ENCODE measurements at regions not wholly inside any gene's neighbourhood (a gene's known extent, or its start where the extent isn't known, plus 50 kb on each side); places are given as distances from the start of the nearest gene placed in this dataset.

- no peak for DNase-seq (ENCODE audit: low read depth in 2 of 2, low spot score in 1 of 2)
These were observed 64.8 kb upstream of the CDH19 start for GRCh38 chr18:66668706-66669105.

DNA sequence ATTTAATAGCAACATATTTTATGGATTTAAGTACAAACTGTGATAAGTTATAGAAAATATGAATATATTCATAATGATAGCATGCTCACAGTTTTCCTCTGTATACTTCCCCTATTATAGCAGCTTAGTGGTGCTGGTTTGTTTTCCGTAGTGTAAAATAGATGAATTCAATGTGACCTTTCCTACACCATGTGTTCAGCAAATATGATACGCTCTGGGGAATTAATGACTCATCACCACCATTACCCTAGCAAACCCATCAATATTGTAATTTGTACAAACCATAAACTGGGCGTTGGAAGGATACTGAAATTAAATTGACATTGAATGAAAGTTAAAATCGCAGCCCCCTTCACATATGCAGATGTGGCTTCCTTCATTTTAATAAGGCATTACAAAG lies 58.7 kb upstream of the CDH19 start:
- DNase-seq (ENCODE audit: low read depth in 2 of 2, low spot score in 1 of 2), result no peak

DNA sequence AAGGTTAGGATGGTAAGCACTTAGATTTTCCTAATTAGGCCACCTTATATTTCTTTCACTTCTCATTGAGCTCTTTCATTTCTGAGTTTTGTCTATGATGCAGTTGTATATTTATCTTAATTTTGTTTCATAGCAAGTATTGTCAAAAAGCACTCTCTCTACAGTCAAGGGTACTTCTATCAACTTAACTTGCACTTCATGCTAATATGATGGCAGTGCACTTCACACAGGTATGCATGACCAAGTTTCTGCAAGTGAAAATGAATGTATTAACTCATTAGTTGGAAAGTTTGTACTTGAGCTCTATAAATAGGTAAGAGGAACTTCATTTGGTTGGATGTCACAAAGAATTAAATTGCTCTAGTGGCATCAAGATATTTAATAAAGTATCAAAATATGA lies 51.5 kb upstream of the CDH19 start:
- DNase-seq (ENCODE audit: low read depth in 2 of 2, low spot score in 1 of 2), result no peak
